GM12865 (cell line): ENCODE measurements at regions not wholly inside any gene's neighbourhood (a gene's known extent, or its start where the extent isn't known, plus 50 kb on each side); places are given as distances from the start of the nearest gene placed in this dataset.

Experiments
- DNase-seq: peaks from one replicate; pipeline ENCODE4 v3.0.0; 2010; ENCODE audit warnings: low read depth
- H3K4me3 ChIP-seq: 2 replicates; pipeline ENCODE4 v1.5.1; 2011; ENCODE audit warnings: mild to moderate bottlenecking, low read depth, low read length, control low read depth
- CTCF ChIP-seq: IDR thresholded peaks from 2 replicates; pipeline ENCODE4 v1.5.1; 2011; ENCODE audit warnings: low read length, control low read depth, low read depth, inconsistent platforms; ENCODE audit not compliant: insufficient read depth; ENCODE audit errors: missing control alignments

GRCh38 chr14:29282169-29282568 is 515.6 kb downstream of the FOXG1 start:
- TF ChIP-seq CTCF = no peak
- DNase-seq = no peak
- H3K4me3 ChIP-seq = no peak overlapping the region

- H3K4me3 ChIP-seq = no peak overlapping the region
- DNase-seq = no peak
- no peak for TF ChIP-seq CTCF
These were observed 523.9 kb downstream of the FOXG1 start for GRCh38 chr14:29290441-29290840.

- H3K4me3 ChIP-seq = no peak overlapping the region
- DNase-seq = no peak
- TF ChIP-seq CTCF = no peak
These were observed 532.8 kb downstream of the FOXG1 start for GRCh38 chr14:29299372-29299771.

GRCh38 chr14:29301571-29301970 is 535.0 kb downstream of the FOXG1 start:
- TF ChIP-seq CTCF = no peak
- no peak overlapping the region for H3K4me3 ChIP-seq
- DNase-seq = no peak

GRCh38 chr14:29310210-29310609 is 543.6 kb downstream of the FOXG1 start:
- H3K4me3 ChIP-seq = no peak overlapping the region
- no peak for TF ChIP-seq CTCF
- no peak for DNase-seq

- no peak for TF ChIP-seq CTCF
- no peak for DNase-seq
- no peak overlapping the region for H3K4me3 ChIP-seq
These were observed 544.2 kb downstream of the FOXG1 start for GRCh38 chr14:29310757-29311156.

- H3K4me3 ChIP-seq = no peak overlapping the region
- no peak for TF ChIP-seq CTCF
- DNase-seq = no peak
These were observed 545.4 kb downstream of the FOXG1 start for GRCh38 chr14:29311983-29312382.
